ENCODE measurements at regions not wholly inside any gene's neighbourhood (a gene's known extent, or its start where the extent isn't known, plus 50 kb on each side); places are given as distances from the start of the nearest gene placed in this dataset.

DNA sequence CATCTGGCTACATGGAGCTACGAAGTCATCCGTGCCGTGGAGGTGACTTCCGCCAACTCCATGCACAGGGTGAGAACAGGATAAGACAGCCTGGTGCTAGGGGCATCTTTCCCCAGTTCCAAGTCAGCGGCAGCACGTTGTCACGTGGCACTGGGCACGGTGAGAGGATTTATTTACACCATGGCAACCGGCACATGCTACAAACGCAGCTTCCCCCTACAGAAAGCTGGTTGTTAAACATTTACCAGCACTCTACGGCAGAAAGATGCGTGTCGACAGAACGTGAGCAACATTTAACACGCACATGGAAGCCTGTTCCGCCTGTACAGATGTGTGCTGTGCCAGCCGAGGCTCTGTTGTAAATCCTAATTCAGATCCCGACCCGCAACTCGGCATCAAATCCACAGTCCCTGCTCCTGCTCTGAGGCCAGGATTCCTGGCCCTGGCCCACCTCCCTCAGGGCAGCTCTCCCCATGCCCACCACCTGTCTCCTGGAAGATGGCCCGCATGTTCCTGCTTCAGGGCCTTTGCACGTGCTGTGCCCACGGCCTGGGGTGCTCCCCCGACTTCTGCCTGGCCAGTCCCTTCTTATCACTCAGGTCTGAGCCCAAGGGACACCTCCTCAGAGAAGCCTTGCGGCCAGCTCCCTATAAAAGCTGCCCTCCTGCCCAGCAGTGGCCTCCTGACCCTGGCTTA lies 114.1 kb downstream of the RFLNA start:
- no peak overlapping the region for H3K4me3 ChIP-seq (ENCODE audit: low read depth, low read length)
- TF ChIP-seq, protein P1, sequence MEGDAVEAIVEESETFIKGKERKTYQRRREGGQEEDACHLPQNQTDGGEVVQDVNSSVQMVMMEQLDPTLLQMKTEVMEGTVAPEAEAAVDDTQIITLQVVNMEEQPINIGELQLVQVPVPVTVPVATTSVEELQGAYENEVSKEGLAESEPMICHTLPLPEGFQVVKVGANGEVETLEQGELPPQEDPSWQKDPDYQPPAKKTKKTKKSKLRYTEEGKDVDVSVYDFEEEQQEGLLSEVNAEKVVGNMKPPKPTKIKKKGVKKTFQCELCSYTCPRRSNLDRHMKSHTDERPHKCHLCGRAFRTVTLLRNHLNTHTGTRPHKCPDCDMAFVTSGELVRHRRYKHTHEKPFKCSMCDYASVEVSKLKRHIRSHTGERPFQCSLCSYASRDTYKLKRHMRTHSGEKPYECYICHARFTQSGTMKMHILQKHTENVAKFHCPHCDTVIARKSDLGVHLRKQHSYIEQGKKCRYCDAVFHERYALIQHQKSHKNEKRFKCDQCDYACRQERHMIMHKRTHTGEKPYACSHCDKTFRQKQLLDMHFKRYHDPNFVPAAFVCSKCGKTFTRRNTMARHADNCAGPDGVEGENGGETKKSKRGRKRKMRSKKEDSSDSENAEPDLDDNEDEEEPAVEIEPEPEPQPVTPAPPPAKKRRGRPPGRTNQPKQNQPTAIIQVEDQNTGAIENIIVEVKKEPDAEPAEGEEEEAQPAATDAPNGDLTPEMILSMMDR (IDR thresholded peaks at IDR 0.05; ENCODE audit: borderline replicate concordance, insufficient read depth, low read depth, low read length), result no peak

DNA sequence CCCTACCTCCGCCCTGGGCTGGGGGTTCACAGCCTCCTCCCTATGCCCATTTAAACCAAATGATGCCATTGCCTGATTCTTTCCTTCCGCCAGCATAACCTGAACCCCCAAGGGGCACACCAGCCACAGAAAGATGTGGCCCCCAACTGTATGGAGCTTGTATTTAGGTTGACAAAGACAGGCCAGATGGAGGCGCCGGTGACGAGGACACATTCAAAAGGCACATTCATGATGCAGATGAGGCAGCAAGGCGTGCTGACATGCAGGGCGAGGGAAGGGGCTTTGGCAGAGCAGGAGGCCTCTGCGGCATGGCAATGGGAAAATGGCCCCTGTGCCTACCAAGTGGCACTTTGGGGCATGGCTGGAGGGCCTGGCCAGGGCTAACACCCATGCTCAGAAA lies 112.2 kb downstream of the RFLNA start:
- no peak overlapping the region for H3K4me3 ChIP-seq (ENCODE audit: low read depth, low read length)

DNA sequence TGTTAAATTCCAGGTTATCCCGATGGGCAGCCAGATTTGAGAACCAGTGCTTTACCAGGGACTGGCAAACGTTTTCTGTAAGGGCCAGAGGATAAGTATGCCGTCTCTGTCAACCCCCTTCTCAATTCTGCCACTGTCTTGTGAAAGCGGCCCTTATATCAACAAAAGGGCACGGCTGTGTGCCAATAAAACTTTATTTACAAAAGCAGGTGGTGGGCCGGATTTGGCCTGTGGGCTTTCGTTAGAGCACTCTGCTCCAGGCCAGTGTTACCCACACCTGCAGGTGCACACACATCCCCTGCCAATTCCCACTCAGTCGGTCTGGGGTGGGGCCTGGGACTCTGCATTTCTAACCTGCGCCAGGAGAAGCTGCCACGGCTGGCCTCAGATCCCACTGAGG lies 111.2 kb downstream of the RFLNA start:
- H3K4me3 ChIP-seq (ENCODE audit: low read depth, low read length), result no peak overlapping the region
- TF ChIP-seq, protein P1 (IDR thresholded peaks at IDR 0.05; ENCODE audit: borderline replicate concordance, insufficient read depth, low read depth, low read length), result no peak

More for the DNA sequence above, 112.2 kb downstream of the RFLNA start:
- TF ChIP-seq, protein P1 (IDR thresholded peaks at IDR 0.05; ENCODE audit: borderline replicate concordance, insufficient read depth, low read depth, low read length), result no peak

DNA sequence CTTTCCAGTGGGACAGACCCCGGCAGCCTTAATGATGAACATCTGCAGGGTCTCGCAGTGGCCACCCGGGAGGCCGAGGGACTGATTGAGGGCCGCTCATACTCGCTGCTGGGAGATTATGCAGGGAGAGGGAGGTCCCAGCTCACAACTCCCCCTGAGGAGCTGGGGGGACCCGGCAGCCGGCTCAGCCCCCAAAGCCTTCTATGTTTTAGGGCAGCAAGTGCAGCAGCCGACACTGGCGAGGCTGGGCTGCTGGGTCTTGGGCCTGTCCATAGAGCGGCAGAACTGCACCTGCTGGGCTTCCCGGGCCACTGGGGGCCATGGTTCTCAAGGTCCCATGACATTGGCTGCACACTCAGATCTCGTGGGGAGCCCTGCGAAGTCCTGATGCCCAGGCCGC lies 110.7 kb downstream of the RFLNA start:
- TF ChIP-seq, protein P1 (IDR thresholded peaks at IDR 0.05; ENCODE audit: borderline replicate concordance, insufficient read depth, low read depth, low read length), result no peak
- H3K4me3 ChIP-seq (ENCODE audit: low read depth, low read length), result no peak overlapping the region

DNA sequence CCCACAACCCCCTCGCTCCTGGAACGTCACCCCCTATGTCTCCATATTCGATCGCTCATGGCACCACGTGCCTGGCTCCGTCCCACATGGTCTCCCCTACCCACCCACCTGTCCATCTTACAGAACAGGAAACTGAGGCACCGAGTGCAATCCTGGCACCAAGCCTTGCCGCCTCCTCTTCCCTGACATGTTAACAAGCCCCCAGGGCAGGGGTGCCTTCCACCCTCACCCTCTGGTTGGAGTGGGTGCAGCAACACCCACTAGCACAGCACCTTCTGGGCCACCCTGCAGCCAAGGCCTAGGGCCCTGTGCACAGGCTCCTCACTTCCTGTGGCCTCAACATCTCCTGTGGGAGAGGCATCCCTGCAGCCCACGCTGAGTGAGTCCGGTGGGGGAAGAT lies 110.3 kb downstream of the RFLNA start:
- TF ChIP-seq, protein P1 (IDR thresholded peaks at IDR 0.05; ENCODE audit: borderline replicate concordance, insufficient read depth, low read depth, low read length), result no peak
- H3K4me3 ChIP-seq (ENCODE audit: low read depth, low read length), result no peak overlapping the region

DNA sequence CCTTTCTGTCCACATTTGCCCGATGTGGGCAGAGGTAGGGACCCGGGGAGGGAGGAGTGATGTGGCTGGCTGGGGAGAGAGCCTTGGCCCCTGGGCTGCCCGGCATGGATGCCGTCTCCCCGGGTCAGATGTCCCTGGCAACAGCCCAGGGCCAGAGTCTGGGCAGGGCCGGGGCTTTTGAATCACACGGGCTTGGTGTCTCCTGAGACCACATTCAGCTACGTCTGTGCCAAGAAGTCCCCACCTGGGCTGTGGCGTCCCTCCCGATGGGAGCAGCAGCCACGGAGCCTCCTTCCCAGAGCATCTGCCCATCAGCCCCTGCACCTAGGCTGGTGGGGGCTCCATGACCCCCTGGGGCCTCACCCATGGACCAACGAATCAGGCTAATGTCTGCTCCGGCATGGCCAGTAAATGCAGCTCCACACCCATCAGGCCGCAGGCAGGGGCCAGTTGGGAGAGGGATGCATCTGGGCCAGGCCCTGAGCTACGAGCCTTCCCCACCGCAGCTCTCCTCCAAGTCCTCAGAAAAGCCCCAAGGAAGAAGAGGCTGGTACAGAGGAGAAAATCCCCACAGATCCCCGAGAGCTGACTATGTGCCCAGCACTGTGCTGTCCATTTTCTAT lies 109.4 kb downstream of the RFLNA start:
- TF ChIP-seq, protein P1 (IDR thresholded peaks at IDR 0.05; ENCODE audit: borderline replicate concordance, insufficient read depth, low read depth, low read length), result no peak
- H3K4me3 ChIP-seq (ENCODE audit: low read depth, low read length), result no peak overlapping the region

DNA sequence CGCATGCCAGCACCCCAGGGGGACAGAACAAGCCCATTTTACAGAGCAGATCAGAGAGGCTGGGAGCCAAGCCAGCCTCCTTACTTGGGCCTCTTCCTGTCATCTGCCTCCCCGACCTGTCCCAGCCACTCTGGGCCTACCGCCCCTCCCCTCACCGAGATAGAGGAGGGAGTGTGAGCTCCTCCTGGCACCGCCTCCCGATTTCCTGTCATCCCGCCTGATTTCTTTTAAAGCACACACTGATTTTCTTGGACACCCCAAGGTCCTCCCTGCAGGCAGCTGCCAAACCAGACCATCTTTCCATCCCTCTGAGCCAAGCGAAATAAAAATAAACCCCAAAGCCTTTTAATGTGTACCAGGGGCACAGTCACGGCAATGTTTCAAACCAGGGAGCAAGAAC lies 108.4 kb downstream of the RFLNA start:
- H3K4me3 ChIP-seq (ENCODE audit: low read depth, low read length), result no peak overlapping the region
- TF ChIP-seq, protein P1 (IDR thresholded peaks at IDR 0.05; ENCODE audit: borderline replicate concordance, insufficient read depth, low read depth, low read length), result no peak

Data from GM12875 (cell line).